ENCODE measurements at regions not wholly inside any gene's neighbourhood (a gene's known extent, or its start where the extent isn't known, plus 50 kb on each side); places are given as distances from the start of the nearest gene placed in this dataset.

GRCh38 chr9:115957585-115957984, 196.0 kb upstream of the PAPPA start:
- DNase-seq = no peak

DNA sequence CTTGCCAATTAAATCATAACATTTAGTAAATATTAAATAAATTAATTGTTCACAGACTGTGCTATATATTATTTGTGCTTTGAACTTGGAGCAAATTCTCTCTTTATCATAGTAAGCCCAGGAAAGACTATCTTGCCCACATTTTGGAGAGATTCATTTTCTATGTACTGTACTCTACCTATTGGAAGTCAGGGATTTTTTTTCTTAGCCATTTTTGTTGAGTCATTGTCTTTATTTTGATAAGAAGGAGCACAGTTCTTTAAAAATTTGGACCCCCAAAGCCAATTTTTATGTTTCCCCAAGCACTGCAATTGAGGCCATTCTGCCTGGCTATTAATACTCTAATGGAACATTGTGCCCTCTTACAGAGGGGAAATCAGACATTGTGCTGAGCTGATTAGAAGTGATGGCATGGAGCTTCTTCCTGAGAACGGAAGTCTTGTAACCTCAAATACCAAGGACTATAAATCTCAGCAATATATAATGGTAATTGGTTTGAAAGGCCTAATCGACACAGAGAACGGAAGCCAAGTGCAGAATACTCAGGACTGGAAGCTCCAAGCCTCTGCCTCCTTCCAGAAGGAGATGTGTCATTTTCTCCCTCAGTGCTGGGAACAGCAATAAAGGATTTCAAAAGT, 188.8 kb upstream of the PAPPA start:
- DNase-seq = no peak

GRCh38 chr9:115966660-115967059, 186.9 kb upstream of the PAPPA start:
- no peak for DNase-seq

- DNase-seq = no peak
Observed at GRCh38 chr9:115969096-115969495, 184.5 kb upstream of the PAPPA start.

DNA sequence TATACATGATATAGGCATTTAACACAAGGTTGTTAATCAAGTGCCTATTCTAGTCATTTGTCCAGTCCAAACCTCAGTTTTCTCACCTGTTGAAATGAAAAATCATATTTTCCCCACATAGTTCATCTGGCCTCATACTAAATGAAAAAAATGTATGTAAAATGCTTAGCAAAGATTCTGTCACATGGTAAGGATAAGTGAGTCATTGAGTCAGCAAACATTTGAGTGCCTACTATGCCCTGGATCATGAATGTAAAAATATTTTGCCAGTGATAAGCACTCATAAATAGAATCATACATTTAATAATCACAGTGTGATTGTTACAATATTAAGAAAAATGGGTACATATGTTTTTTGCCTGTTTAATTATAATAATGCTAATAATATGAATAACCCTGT, 181.2 kb upstream of the PAPPA start:
- no peak for DNase-seq

- DNase-seq = no peak
Observed at GRCh38 chr9:115972843-115973595, 180.6 kb upstream of the PAPPA start.

GRCh38 chr9:115976781-115977180, 176.8 kb upstream of the PAPPA start:
- no peak for DNase-seq

- no peak for DNase-seq
Observed at GRCh38 chr9:115978091-115978490, 175.5 kb upstream of the PAPPA start.

GRCh38 chr9:115978659-115979096, 174.9 kb upstream of the PAPPA start:
- DNase-seq = no peak

GRCh38 chr9:115980054-115980453, 173.5 kb upstream of the PAPPA start:
- no peak for DNase-seq

DNA sequence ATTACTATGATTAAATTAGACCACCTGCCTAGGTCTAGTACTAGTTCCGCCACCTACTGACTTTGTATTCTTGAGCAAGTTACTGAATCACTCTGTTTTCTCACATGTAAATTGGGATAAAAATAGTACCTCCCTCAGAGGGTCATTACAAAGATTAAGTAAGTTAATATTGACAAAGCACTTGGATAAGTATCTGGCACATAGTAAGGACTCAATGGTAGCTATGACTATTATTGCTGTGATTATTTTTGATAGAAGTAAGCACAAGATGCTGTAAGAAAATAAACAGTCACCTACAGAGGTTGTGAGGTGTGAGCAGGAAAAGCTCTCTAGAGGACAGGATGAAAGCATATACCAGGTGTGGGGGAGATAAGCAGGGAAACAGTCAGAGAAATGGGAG, 173.1 kb upstream of the PAPPA start:
- DNase-seq = no peak

DNA sequence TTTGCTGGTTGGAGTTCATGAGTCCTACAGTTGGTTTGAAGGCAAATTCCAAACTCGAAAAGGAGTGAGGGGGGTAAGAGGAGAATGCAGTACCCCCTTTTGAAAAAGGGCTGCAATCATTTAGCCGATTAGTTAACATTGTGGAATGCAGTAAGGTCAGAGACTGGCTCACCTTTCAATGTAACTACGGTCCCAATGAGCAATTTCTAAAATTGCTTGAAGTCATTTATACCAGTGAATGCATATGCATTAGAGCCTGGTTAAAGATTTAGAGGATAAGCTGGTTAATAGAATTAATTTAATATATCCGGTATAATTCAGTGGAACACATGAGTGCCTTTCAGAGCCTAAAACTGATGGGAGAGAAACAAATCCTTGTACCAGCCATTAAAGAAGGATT, 172.6 kb upstream of the PAPPA start:
- no peak for DNase-seq

GRCh38 chr9:115983366-115983765, 170.2 kb upstream of the PAPPA start:
- no peak for DNase-seq

DNA sequence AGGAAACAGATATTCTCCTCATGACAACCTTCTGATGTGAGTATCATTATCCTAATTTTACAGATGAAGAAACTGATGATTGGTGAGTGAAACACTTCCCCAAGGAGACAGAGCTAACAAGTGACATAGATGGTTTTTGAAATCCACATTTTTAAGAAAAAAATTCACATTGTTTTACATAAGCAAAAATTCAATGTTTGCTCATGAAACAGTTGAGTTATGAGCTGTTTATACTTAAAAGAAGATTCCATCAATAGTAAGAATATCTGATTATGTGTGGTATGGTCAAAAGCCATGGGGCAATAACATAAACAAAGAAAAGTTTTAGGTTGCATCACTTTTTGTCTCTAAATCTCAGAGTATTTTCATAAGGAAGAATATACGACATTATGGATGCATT, 167.9 kb upstream of the PAPPA start:
- no peak for DNase-seq

DNA sequence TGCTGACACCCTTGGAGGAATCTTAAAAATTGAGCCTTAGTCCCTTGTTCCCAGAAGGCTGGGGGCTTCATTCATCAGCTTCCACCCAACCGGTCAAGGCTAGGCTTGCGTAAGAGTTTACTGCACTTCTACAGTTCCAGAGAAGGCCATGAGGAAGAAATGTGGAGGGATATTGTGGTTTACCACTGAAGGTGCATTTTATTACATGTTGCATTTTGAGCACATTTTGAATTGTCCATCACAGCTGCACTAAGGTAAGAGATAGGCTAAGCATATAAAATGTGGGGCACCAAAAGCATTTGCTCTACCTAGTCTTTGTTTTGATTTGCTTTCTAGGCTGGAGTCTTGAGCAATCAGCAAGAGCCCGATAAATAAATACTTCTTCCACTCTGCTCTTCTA, 167.1 kb upstream of the PAPPA start:
- no peak for DNase-seq

DNA sequence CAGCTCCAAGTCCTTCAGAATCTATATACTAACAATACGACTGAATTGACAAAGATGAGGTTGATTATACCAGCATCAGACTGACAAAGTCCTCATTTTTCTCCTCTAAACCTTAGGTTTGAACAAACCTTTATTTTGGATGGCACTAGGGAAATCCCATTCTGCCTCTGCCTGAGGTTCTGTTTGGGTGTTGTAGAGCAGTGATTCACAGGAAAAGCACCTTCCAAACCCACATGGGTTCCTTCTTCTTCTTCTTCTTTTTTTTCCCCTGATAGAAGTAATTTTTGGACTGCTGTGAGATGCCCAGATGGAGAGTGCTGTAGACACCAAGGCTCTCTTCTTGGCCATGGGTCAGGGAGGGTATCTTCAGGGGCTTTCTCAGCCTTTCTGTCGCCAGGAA, 164.9 kb upstream of the PAPPA start:
- DNase-seq = no peak

GRCh38 chr9:115989831-115990230, 163.8 kb upstream of the PAPPA start:
- DNase-seq = no peak

- no peak for DNase-seq
Observed at GRCh38 chr9:115992834-115993233, 160.8 kb upstream of the PAPPA start.

GRCh38 chr9:115997923-115998322, 155.7 kb upstream of the PAPPA start:
- DNase-seq = no peak

- DNase-seq = no peak
Observed at GRCh38 chr9:115998666-115999065, 154.9 kb upstream of the PAPPA start.

GRCh38 chr9:115999498-115999897, 154.1 kb upstream of the PAPPA start:
- DNase-seq = no peak

GRCh38 chr9:116000748-116001329, 152.8 kb upstream of the PAPPA start:
- DNase-seq = peak; percentile 7

GRCh38 chr9:116002181-116002580, 151.4 kb upstream of the PAPPA start:
- no peak for DNase-seq

DNA sequence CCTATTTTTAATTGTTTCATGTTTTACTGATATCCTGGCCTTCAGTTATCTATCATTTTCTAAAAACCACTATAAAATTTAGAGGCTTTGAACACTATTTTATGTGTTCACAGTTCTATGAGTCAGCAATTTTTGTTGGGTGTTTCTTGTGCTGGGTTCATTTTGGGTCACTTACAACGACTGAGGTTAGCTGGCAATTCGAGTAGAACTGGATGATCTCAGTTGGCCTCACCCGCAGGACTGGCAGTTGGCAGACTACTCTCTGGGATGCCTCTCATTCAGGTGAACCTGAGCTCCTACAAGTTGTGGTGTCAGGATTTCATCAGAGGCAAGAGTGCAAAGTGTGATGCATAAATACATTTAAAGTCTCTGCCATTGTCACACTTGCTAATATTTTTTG, 151.0 kb upstream of the PAPPA start:
- DNase-seq = no peak

Data from activated CD4-positive, alpha-beta T cell treated with anti-CD3 and anti-CD28 coated beads, Interleukin-2, Interleukin-6, amounts not matched to agents 100 ng/mL and 50 ng/mL, durations not matched to agents 16 hours and 8 hours (primary cell).